Ishikawa (cell line): ENCODE measurements at regions not wholly inside any gene's neighbourhood (a gene's known extent, or its start where the extent isn't known, plus 50 kb on each side); places are given as distances from the start of the nearest gene placed in this dataset.

Experiments
- CEBPB ChIP-seq: IDR thresholded peaks from 2 replicates; pipeline ENCODE4 v1.6.1; 2012
- CREB1 ChIP-seq: IDR thresholded peaks from 2 replicates; pipeline ENCODE4 v1.6.1; 2012; ENCODE audit warnings: low read depth
- EGR1 ChIP-seq: IDR thresholded peaks from 2 replicates; pipeline ENCODE4 v1.6.1; 2012
- EP300 ChIP-seq: IDR thresholded peaks from 2 replicates; pipeline ENCODE4 v1.6.1; 2012; ENCODE audit warnings: borderline replicate concordance
- FOXM1 ChIP-seq: IDR thresholded peaks from 2 replicates; pipeline ENCODE4 v1.6.1; 2012; ENCODE audit warnings: low read depth, borderline replicate concordance
- MAX ChIP-seq: IDR thresholded peaks from 2 replicates; pipeline ENCODE4 v1.6.1; 2012
- NFIC ChIP-seq: IDR thresholded peaks from 2 replicates; pipeline ENCODE4 v1.6.1; 2012
- RAD21 ChIP-seq: IDR thresholded peaks from 2 replicates; pipeline ENCODE4 v1.6.1; 2012; ENCODE audit warnings: low read depth
- REST ChIP-seq: IDR thresholded peaks from 2 replicates; pipeline ENCODE4 v1.6.1; 2012; ENCODE audit warnings: low read depth, mild to moderate bottlenecking
- TAF1 ChIP-seq: IDR thresholded peaks from 2 replicates; pipeline ENCODE4 v1.6.1; 2012; ENCODE audit warnings: low read depth, mild to moderate bottlenecking
- TCF12 ChIP-seq: IDR thresholded peaks from 2 replicates; pipeline ENCODE4 v1.6.1; 2012; ENCODE audit warnings: low read depth
- TEAD4 ChIP-seq: IDR thresholded peaks from 2 replicates; pipeline ENCODE4 v1.6.1; 2012
- USF1 ChIP-seq: IDR thresholded peaks from 2 replicates; pipeline ENCODE4 v1.6.1; 2012
- YY1 ChIP-seq: IDR thresholded peaks from 2 replicates; pipeline ENCODE4 v1.6.1; 2012; ENCODE audit warnings: low read depth
- ZBTB7A ChIP-seq: IDR thresholded peaks from 2 replicates; pipeline ENCODE4 v1.6.1; 2012; ENCODE audit warnings: low read depth

- TF ChIP-seq EP300 = no peak
Observed at GRCh38 chr9:80964914-80965313, 724.4 kb downstream of the TLE1 start.

- TF ChIP-seq RAD21 (no peak), REST (no peak), TAF1 (no peak), TEAD4 (no peak), FOXM1 (no peak), NFIC (no peak), TCF12 (no peak), USF1 (no peak), CREB1 (no peak), ZBTB7A (no peak), CEBPB (no peak), MAX (no peak)
Observed at GRCh38 chr9:80964374-80964773, 725.0 kb downstream of the TLE1 start.

- TF ChIP-seq ZBTB7A (no peak), MAX (no peak)
Observed at GRCh38 chr9:80957801-80958200, 731.5 kb downstream of the TLE1 start.

GRCh38 chr9:80954521-80954920 lies 734.8 kb downstream of the TLE1 start:
- no peak for TF ChIP-seq CEBPB
- no peak for TF ChIP-seq CREB1
- TF ChIP-seq EP300 = no peak
- no peak for TF ChIP-seq EGR1
- no peak for TF ChIP-seq TEAD4
- no peak for TF ChIP-seq REST
- TF ChIP-seq YY1 = no peak

- TF ChIP-seq FOXM1 (no peak), CREB1 (no peak), CEBPB (no peak), NFIC (no peak), EGR1 (no peak), ZBTB7A (no peak), TCF12 (no peak), RAD21 (no peak), TAF1 (no peak), REST (no peak), TEAD4 (no peak), USF1 (no peak), EP300 (no peak)
Observed at GRCh38 chr9:80952363-80952922, 736.9 kb downstream of the TLE1 start.
